Stimulated activated naive CD8-positive, alpha-beta T cell treated with anti-CD3 and anti-CD28 coated beads, Interleukin-15, Interleukin-2, amounts not matched to agents 100 U/mL and 50 U/mL, for 24 hours (primary cell): ENCODE measurements at regions not wholly inside any gene's neighbourhood (a gene's known extent, or its start where the extent isn't known, plus 50 kb on each side); places are given as distances from the start of the nearest gene placed in this dataset.
"Not testable (repeated sequence)": the region's sequence is repeated elsewhere in the genome, so short reads cannot be mapped to it uniquely, and the experiment has no call there.

Source experiments
- ATAC-seq: fragments of 150-1000 bp; cut with Tn5 transposase; one replicate; pipeline ENCODE4 v1.10.0; 2021
- DNase-seq: peaks from one replicate; pipeline ENCODE4 v3.0.0; 2021

DNA sequence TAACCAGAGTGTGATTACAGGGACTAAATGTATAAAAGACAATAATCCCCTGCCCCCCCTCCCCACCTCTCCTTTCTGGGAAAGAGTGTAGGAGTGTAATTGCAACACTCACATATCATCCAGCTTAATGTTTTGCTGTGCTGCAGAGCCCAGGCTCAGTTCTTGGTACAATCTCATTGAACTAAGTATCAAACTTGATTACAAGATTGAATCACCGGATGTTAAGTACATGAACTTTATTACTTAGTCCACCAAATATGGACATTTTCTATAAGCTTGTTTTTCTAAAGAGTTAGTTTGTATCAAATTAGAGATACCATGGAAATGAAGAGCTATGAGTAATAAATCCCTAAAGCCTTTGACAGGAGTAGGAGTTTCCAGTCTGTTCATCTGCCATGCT, 559.1 kb downstream of the ZNF674 start:
- ATAC-seq, result no peak
- DNase-seq, result no peak

DNA sequence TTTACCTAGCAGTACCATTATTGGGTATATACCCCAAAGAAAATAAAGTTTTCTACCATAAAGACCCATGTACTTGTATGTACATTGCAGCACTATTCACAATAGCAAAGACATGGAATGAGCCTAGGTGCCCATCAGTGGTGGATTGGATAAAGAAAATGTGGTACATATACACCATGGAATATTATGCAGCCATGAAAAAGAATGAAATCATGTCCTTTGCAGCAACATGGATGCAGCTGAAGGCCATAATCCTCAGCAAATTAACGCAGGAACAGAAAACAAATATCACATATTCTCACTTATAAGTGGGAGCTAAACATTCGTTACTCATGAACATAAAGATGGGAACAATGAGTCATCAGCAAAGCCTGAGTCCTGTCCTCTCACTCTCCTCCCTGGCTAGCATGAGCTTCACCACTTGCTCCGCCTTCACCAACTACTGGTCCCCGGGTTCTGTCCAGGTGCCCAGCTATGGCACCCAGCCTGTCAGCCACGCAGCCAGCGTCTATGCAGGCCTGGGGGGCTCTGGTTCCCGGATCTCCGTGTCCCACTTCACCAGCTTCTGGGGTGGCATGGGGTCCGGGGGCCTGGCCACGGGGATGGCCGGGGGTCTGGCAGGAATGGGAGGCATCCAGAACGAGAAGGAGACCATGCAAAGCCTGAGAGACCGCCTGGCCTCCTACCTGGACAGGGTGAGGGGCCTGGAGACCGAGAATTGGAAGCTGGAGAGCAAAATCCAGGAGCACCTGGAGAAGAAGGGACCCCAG, 562.1 kb downstream of the ZNF674 start:
- DNase-seq, ATAC-seq: not testable (repeated sequence)

DNA sequence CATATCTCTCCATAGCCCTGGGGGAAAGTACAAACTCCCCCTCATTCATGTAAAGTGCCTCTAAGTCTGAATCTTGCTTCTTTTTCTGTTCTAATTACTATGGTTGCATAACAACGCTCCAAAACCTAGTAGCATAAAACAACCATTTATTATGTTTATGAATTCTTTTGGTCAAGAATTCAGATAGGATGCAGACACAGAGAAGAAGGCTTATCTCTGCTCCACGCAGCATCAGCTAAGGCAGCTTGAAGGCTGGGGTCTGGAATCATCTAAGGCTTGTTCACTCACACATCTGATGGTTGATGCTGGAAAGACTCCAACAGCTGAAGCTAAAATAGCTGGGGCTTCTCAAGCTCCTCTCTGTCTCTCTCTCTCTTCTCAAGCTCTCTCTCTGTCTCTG, 564.5 kb downstream of the ZNF674 start:
- ATAC-seq (no peak), DNase-seq (no peak)

DNA sequence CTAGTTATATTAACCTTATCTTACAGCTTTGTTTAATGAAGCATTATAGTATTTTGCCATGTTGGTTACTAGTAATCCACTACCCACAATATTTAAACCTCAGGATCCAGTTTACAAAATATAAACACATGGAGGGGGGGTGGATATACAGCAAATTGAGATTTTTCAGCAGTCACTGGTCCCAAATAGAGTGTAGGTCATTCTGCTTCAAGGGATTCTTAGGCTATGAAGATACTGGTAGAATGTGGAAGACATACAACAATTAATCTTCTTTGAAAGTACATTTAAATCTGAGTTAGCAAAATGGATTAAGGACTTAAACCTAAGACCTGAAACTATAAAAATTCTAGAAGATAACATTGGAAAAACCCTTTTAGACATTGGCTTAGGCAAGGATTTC, 569.6 kb downstream of the ZNF674 start:
- DNase-seq, result no peak
- ATAC-seq, result no peak

DNA sequence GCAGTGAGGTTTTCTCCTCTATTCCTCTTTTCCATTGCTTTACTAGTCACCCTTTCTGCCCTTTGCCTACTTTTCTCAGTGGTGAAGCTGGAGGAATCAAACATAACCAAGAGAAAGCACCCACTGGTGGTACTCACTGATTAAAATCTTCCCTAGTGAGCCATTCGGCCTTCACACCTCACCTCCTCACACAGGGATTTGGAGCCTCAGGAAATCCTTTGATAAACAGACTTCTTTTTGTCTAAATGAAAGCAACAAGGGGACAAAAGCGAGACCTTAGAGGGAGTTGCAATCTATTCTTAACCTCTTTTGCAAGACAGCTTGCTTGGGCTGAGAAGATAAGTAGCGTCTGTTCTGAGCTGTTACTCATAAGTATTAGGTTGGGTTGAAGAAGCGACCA, 572.6 kb downstream of the ZNF674 start:
- DNase-seq (no peak), ATAC-seq (no peak)

DNA sequence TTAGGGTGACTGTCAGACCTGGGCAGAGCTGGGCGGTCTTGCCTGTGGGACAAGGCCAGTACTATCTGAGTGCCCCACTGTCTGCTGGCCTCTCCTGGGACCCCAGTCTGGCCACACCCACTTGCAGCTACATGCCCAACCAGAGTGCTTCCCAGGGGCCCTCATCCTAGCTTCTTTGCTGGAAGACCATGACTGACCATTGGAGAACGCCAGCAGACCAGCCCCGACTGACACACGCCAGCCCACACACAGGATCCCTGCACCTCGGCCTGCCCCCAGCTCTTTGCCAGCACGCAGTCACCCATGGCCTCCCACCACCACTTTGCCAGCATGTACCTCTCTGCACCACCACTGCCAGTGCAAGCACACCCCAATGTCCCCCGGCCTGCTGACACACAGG, 585.7 kb downstream of the ZNF674 start:
- no peak for ATAC-seq
- DNase-seq, result no peak

DNA sequence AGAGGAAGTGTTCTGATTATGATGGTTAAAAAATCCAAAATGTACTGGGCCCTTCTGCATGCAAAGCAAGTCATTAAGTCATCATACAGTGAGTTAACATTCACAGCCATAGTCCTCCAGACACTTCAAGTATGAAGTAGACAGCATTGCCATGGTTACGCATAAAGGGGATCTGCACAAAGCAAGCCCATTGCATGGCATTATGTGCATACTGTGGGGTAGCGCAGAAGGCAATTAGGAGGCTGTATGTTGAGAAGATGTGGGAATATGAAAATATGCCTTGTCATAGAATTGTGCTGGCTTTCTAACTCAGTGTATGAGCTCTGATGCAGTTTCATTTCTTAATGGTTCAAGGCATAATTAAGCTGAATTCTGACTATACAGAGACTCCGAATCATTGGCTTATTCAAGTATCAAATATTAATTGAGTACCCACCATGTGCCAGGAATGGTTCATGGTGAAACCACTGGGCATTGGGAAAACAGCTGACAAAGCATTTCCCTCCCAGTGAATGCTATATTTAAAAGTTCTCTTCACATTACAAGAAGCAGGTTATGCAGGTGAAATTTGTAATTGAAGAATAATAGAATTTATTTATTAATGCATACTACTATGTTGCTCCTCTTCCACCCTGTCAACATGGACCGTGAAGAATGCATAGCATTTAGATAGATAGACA, 588.9 kb downstream of the ZNF674 start:
- ATAC-seq, result no peak
- no peak for DNase-seq

DNA sequence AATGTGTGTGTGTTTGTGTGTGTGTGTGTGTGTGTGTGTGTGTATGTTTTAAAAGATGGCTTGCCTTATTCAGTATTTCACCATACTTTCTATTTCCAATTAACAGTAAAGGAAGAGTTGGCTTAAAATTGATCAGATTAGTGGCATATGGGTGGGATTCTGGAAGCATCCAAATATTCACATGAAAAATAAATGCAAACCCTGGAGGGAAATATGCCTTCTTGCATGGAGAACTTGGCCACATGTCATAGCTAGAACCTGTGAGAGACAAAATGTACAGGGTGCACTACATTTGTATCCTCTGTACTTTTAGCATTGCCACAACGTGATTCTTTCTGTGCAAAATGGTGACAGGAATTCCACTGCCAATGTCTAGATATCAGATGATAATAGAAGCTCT, 589.6 kb downstream of the ZNF674 start:
- ATAC-seq (no peak), DNase-seq (no peak)

DNA sequence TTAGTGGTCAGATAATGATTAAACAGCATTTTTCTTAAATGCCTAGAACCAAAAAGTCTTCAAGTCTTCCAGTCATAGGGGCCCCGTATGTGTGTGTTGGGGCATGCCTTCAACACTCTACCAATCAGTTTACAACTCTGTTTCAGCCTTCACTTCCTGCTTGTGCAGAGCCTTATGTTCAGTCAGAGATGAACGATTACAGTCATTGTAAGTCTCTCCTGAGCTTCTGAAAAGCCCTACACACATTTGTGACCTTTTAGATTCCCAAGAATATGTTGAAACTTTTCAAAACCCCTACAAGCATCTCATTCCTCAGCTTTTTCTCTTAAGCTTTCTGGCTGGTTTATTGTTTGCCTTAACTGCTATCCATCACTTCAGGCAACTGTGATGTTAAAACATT, 591.2 kb downstream of the ZNF674 start:
- no peak for ATAC-seq
- no peak for DNase-seq

DNA sequence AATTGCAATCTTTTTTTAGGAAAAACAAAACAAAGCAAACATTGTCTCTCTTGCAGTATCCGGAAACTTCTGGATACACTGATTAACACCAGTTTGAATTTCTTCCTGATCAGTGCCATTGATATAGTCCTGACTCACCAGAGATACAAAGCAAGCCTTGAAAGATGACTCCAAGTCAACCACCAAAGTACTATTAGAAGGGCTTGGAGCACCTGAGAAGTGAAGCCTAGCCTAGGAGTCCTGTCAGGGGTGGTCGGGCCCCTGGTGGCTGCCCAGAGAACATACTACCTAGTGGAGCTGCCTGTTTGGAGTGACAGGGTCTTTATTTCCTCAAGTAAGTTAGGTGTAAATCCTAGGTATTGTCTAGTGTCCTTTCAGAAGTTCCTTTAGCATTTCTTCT, 593.2 kb downstream of the ZNF674 start:
- no peak for DNase-seq
- ATAC-seq, result no peak

DNA sequence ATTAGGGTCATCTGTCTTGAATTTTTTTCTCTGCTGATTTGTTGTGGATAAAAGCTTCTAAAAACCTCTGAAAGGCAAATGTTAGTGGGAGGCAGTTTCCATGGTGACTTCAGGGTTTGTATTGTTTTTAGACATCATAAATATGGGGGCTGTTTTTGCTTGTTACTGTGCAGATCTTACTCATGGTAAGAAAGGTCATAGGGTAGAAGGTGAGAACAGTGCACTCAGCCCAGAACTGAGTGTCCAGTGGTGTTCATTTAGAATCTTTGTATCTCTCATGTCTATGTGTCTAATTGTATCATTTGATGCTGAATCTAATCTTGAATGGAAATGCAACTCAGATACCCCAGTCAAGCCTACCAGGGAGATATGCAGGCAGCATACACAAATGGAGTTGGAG, 609.8 kb downstream of the ZNF674 start:
- peak; percentile 71 for ATAC-seq
- DNase-seq, result no peak

DNA sequence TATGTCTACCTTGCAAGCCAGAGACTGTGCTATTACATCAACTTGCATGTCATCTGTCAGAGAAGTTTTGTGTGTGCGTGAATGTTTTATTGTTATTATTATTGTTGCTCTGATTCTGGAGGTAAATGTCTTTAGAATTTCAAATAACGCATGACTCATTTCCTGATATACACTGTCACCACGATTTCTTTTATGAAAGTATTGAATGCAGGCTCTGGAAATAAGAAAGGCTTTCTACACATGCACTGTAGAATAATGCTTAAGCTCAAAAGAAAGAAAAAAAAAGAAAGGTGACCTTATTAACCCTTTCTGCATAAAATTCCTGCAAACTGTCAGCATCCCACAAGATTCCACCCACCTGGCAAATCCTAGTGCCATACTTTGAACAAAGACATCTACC, 632.9 kb downstream of the ZNF674 start:
- ATAC-seq, result no peak
- DNase-seq, result no peak

DNA sequence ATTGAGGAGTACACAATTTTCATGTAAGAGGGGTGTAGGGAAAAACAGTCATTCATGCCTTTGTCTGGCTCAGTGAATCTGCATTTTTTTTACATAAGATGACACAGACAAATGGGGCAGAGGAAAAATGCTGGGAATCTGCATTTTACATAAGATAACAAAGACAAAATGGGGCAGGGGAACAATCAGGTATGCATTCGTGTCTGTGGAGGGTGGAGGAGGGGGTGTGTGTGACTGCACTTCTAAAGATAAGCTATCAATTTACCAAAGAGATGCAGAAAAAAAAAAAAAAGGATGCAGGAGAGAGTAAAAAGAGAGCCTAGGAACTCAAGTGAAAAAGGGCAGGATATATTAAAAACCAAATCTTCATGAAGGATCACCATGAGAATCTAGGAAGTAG, 637.4 kb downstream of the ZNF674 start:
- ATAC-seq, result no peak

DNA sequence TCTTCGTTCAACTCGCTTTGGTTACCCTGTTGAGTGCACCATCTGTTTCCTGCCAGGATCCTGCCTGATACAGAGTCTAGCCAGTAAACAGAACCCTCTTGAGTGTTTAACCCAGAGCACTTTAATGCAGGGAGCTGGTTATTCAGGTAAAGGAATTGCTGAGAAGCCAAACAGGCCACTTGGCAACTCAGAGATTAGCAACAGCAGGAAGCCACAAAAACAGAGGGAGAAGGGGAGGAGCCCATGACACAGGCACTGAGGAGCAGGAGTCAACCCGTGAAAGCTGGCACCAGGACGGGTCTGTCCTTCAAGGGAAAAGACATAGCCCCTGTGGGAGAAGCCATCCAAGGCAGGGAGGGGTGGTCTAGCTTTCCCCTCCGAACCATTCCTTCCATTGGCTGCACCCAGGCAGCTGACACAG, 641.4 kb downstream of the ZNF674 start:
- no peak for ATAC-seq
- DNase-seq, result no peak

More for the DNA sequence above, 637.4 kb downstream of the ZNF674 start:
- no peak for DNase-seq

DNA sequence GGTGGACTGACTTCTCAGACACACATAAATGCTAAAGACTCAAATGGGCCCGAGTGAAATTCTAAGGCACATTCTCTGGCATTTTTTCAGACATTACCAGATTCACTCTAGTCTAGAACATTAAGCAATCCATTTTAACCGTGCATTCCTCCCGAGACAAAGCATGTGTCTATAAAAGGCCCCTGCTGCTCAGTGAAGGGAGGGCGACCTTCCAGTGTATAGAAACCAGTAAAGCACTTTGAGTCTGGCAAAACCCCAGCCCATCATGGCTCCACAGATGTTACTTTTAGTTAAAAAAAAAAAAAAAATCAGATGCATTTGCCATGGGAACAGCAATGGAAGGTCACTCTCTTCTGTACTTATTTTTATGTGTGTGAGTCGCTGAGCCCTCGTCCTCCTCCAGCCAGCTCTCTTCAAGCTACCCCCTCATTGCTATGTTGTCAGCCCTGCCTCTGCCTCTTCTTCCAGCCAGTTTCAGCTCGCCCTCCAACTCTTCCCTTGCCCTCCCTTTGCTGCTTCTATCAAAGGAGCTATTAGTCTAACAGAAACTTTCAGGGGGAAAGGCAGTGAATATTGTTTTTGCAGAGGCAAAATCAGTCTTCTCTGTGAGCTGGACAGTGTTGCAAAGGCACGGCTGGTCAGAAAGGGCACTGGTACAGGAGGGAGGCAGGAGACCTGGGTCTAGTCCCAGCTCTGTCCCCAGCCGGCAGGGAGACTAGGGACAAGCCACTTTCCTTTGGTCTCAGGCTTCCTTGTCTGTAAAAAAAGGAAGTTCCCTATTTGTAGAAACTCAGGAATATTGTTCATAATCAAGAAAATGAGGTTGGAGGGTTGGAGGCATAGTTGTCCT, 644.2 kb downstream of the ZNF674 start:
- ATAC-seq, result no peak
- DNase-seq, result no peak

DNA sequence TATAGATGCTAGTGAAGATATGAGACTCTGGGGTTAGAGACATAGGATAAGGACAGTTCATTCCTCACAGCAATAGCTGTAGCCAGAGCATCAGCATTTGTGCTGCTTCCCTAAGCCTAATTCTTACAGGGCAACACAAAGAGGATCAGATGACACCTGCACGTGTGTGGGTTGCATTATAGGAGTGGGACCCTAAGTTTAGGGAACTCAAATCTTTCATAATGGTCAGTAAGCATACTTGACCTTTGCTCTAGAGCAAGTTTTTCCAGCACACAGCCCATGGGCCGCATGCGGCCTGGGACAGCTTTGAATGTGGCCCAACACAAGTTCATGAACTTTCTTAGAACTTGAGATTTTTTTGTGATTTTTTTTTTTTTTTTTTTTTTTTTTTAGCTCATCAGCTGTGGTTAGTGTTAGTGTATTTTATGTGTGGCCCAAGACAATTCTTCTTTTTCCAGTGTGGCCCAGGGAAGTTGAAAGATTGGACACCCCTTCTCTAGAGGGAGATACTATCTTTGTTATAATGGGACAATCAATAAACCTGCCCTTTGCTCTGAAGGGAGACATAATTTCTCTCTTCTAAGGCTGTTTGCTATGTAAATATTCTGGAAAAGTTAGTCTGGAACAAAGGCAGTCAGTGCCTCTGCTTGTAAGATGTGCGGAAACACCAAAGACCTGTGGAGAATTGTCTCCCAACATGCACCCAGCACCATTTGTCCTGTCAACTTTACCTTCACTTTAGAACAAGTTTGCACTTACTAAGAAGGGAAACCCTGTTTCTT, 650.2 kb downstream of the ZNF674 start:
- DNase-seq (no peak), ATAC-seq (no peak)

DNA sequence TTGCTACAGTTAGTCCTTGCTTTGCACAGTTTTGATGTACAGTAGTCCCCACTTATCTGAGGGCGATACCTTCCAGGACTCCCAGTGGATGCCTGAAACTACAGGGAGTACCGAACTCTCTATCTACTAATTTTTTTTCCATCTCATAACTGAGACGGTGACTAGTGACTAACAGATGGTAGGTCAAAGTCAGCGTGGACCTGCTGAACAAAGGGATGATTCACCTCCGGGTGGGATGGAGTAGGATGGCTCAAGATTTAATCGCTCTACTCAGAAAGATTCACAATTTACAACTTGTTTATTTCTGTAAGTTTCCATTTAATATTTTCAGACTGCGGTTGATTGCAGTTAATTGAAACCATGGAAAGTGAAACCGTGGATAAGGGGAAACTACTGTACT, 655.8 kb downstream of the ZNF674 start:
- no peak for DNase-seq
- ATAC-seq, result no peak

DNA sequence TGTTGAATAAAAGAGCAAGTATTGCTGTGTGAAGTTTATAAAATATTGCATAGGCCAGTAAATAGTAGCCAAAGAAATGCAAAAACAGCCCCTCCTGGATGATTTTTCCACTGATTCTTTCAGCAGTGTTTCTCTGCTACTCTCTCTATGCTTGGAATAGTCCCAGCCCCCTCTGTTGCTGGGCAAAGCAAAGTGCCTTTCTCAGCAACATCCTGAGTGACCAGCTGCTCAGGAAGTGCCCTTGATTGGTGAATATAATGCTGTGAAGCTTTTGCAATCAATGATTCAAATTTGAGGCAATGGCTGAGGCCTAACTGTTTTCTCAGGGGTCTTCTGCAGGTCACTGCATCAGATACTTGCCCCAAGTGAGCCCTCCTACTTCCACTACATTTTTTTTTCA, 656.7 kb downstream of the ZNF674 start:
- DNase-seq (no peak), ATAC-seq (no peak)

DNA sequence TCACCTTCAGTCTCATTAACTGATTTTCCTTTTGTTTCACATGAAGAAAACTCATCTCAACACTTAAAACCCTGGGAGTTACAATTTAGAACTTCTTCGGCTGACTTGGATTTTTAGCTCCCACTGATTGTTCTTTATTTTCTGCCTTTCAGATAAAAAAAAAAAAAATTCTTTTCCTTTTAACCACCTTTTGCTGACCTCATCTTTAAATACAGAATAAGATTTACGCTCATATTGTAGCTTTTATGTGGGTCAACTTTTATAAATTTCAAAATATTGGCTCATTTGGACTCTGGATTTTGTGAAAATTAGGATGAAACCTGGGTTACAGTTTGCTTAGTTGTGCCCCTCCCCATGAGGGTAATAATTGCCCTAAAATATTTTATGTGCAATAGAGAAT, 659.3 kb downstream of the ZNF674 start:
- DNase-seq (no peak), ATAC-seq (no peak)

DNA sequence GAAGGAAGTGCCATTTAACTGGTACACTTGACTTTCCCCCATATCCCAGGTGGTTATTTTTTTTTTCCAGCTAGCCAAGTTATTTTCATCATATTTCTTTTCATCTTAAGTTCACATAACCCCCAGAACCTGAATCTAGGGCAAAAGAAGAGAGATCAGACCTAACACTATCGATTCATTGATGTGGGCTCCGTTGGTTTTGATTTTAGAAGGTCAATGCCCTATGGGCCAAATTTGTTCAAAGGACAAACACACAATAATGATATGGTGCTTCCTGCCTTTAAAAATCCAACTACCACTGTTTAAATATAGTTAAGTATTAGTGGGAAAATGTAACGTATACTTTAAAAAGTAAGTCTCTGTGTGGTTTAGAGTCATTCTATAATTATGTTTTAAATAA, 665.7 kb downstream of the ZNF674 start:
- ATAC-seq, result no peak
- no peak for DNase-seq

DNA sequence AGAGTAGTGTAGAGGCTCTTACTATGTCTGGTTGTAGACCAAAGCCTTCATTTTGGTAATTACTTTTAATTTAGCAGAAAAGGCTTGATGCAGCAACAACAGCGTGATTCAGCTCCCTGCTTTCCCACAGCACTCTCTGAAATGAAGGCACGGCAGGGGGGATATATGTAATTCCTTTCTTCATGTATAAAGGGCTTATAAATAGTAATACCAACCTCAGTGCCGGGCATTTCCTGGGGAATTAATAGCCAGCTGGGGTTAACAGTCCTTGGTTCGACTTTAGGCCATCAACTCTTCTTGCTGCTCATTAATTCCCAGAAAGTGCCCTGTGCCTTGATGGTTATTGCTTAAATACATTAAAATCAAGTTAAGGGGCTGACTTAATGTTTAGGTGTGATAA, 669.0 kb downstream of the ZNF674 start:
- ATAC-seq (no peak), DNase-seq (no peak)

DNA sequence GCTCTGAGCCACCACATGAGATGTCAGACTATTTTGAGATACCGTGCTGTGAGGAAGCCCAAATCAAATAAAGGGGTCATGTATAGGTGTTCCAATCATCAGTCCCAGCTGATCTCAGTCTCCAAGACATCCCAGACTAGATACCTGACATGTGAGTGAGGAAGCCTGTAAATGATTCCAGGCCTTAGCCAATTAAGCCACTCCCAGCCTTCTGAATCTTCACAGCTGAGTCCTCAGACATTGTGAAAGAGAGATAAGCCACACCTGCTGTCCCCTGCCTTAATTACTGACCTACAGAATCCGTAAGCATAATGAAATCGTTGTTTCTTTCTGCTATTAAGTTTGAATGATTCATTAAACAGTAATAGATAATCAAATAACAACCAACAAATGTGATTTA, 671.4 kb downstream of the ZNF674 start:
- no peak for DNase-seq
- ATAC-seq, result no peak
